ENCODE measurements at regions not wholly inside any gene's neighbourhood (a gene's known extent, or its start where the extent isn't known, plus 50 kb on each side); places are given as distances from the start of the nearest gene placed in this dataset.

GRCh38 chr10:23514321-23514720, 75.4 kb downstream of the OTUD1 start:
- no peak for DNase-seq (ENCODE audit: extremely low read depth, insufficient read length)
- Histone ChIP-seq H3K36me3 (ENCODE audit: control insufficient read depth, insufficient read depth, low read length) (no peaks in the 10 kb centered on the region), H3K4me3 (replicated peaks; ENCODE audit: low read depth, low read length) (no peak overlapping the region), H3K27me3 (replicated peaks; ENCODE audit: control insufficient read depth, insufficient read depth, low read length) (no peaks in the 10 kb centered on the region)
- TF ChIP-seq CTCF (IDR thresholded peaks at IDR 0.05; ENCODE audit: insufficient read depth, low read length, poor library complexity, severe bottlenecking), result no peak

- Histone ChIP-seq H3K27me3 (replicated peaks; ENCODE audit: control insufficient read depth, insufficient read depth, low read length) (no peaks in the 10 kb centered on the region), H3K4me3 (replicated peaks; ENCODE audit: low read depth, low read length) (no peak overlapping the region), H3K36me3 (ENCODE audit: control insufficient read depth, insufficient read depth, low read length) (no peaks in the 10 kb centered on the region)
- TF ChIP-seq CTCF (IDR thresholded peaks at IDR 0.05; ENCODE audit: insufficient read depth, low read length, poor library complexity, severe bottlenecking), result peak; percentile 33
- DNase-seq (ENCODE audit: extremely low read depth, insufficient read length), result no peak
Observed at GRCh38 chr10:23516530-23516929, 77.7 kb downstream of the OTUD1 start.

GRCh38 chr10:23517155-23517554, 78.3 kb downstream of the OTUD1 start:
- TF ChIP-seq CTCF (IDR thresholded peaks at IDR 0.05; ENCODE audit: insufficient read depth, low read length, poor library complexity, severe bottlenecking), result no peak
- no peak for DNase-seq (ENCODE audit: extremely low read depth, insufficient read length)
- H3K4me3 ChIP-seq (replicated peaks; ENCODE audit: low read depth, low read length), result no peak overlapping the region
- H3K36me3 ChIP-seq (ENCODE audit: control insufficient read depth, insufficient read depth, low read length), result no peaks in the 10 kb centered on the region
- H3K27me3 ChIP-seq (replicated peaks; ENCODE audit: control insufficient read depth, insufficient read depth, low read length), result no peaks in the 10 kb centered on the region

GRCh38 chr10:23521735-23522134, 82.9 kb downstream of the OTUD1 start:
- no peak for TF ChIP-seq CTCF (IDR thresholded peaks at IDR 0.05; ENCODE audit: insufficient read depth, low read length, poor library complexity, severe bottlenecking)
- H3K36me3 ChIP-seq (ENCODE audit: control insufficient read depth, insufficient read depth, low read length), result no peaks in the 10 kb centered on the region
- H3K27me3 ChIP-seq (replicated peaks; ENCODE audit: control insufficient read depth, insufficient read depth, low read length), result no peaks in the 10 kb centered on the region
- no peak for DNase-seq (ENCODE audit: extremely low read depth, insufficient read length)
- no peak overlapping the region for H3K4me3 ChIP-seq (replicated peaks; ENCODE audit: low read depth, low read length)

GRCh38 chr10:23522345-23522744, 83.5 kb downstream of the OTUD1 start:
- no peak for DNase-seq (ENCODE audit: extremely low read depth, insufficient read length)
- Histone ChIP-seq H3K36me3 (ENCODE audit: control insufficient read depth, insufficient read depth, low read length) (no peaks in the 10 kb centered on the region), H3K27me3 (replicated peaks; ENCODE audit: control insufficient read depth, insufficient read depth, low read length) (no peaks in the 10 kb centered on the region), H3K4me3 (replicated peaks; ENCODE audit: low read depth, low read length) (no peak overlapping the region)
- no peak for TF ChIP-seq CTCF (IDR thresholded peaks at IDR 0.05; ENCODE audit: insufficient read depth, low read length, poor library complexity, severe bottlenecking)

GRCh38 chr10:23523251-23523650, 84.4 kb downstream of the OTUD1 start:
- DNase-seq (ENCODE audit: extremely low read depth, insufficient read length), result no peak
- no peaks in the 10 kb centered on the region for H3K27me3 ChIP-seq (replicated peaks; ENCODE audit: control insufficient read depth, insufficient read depth, low read length)
- H3K4me3 ChIP-seq (replicated peaks; ENCODE audit: low read depth, low read length), result no peak overlapping the region
- peak; percentile 41 for TF ChIP-seq CTCF (IDR thresholded peaks at IDR 0.05; ENCODE audit: insufficient read depth, low read length, poor library complexity, severe bottlenecking)
- H3K36me3 ChIP-seq (ENCODE audit: control insufficient read depth, insufficient read depth, low read length), result no peaks in the 10 kb centered on the region
